ENCODE measurements at regions not wholly inside any gene's neighbourhood (a gene's known extent, or its start where the extent isn't known, plus 50 kb on each side); places are given as distances from the start of the nearest gene placed in this dataset.
"Not testable (repeated sequence)": the region's sequence is repeated elsewhere in the genome, so short reads cannot be mapped to it uniquely, and the experiment has no call there.

GRCh38 chr16:62258931-62259435 is 222.7 kb upstream of the CDH8 start:
- not testable (repeated sequence) for TF ChIP-seq SIN3A (IDR thresholded peaks at IDR 0.05; ENCODE audit: borderline replicate concordance, insufficient read depth, low read depth, low read length); CTCF (IDR thresholded peaks at IDR 0.05); TCF7L2 (IDR thresholded peaks at IDR 0.05; ENCODE audit: low read depth, low read length); POLR2AphosphoS5 (IDR thresholded peaks at IDR 0.05; ENCODE audit: low read depth, low read length)
- TF ChIP-seq, protein P1, sequence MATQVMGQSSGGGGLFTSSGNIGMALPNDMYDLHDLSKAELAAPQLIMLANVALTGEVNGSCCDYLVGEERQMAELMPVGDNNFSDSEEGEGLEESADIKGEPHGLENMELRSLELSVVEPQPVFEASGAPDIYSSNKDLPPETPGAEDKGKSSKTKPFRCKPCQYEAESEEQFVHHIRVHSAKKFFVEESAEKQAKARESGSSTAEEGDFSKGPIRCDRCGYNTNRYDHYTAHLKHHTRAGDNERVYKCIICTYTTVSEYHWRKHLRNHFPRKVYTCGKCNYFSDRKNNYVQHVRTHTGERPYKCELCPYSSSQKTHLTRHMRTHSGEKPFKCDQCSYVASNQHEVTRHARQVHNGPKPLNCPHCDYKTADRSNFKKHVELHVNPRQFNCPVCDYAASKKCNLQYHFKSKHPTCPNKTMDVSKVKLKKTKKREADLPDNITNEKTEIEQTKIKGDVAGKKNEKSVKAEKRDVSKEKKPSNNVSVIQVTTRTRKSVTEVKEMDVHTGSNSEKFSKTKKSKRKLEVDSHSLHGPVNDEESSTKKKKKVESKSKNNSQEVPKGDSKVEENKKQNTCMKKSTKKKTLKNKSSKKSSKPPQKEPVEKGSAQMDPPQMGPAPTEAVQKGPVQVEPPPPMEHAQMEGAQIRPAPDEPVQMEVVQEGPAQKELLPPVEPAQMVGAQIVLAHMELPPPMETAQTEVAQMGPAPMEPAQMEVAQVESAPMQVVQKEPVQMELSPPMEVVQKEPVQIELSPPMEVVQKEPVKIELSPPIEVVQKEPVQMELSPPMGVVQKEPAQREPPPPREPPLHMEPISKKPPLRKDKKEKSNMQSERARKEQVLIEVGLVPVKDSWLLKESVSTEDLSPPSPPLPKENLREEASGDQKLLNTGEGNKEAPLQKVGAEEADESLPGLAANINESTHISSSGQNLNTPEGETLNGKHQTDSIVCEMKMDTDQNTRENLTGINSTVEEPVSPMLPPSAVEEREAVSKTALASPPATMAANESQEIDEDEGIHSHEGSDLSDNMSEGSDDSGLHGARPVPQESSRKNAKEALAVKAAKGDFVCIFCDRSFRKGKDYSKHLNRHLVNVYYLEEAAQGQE (IDR thresholded peaks at IDR 0.05; ENCODE audit: insufficient read depth in 1 of 2, low read depth in 2 of 2, low read length in 1 of 2) = not testable (repeated sequence)
